ENCODE measurements at regions not wholly inside any gene's neighbourhood (a gene's known extent, or its start where the extent isn't known, plus 50 kb on each side); places are given as distances from the start of the nearest gene placed in this dataset.

DNA sequence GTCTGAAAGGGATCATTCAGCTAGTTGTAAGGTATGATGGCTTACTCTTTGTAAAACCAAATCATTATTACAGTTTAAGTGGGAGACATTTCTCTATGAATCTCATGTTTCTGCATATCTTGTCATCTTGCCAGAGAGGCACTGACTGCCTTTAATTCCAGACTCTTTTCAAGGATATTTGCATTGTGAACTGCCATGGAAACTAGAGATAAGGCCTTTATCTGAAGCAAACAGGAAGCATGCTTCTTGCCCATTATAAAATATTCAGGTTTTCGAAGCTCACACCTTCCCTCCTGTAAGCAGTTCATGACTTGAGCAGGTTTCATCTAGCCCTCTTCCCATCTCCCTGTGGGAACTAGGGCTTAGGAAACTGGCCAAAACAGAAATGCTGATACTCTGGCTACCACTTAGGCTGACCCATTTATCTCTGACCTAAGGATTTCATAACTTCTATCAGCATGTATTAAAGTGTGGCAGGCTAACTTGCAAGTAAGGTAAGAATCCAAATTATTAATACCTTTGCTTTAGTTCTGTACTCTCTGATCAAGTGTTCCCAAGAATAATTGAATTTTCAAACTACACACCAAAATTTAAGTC is 326.6 kb upstream of the ALCAM start:
- Histone ChIP-seq H3K9me3 (no peaks in the 10 kb centered on the region), H3K4me3 (replicated peaks in 1 of 3) (no peak overlapping the region), H3K36me3 (no peaks in the 10 kb centered on the region), H3K27me3 (no peaks in the 10 kb centered on the region), H3K27ac (no peak overlapping the region), H3K4me1 (no peaks in the 10 kb centered on the region)
- WGBS, 2 donors = 72 to 76% methylated on average over 1 of the region's 1 CpG
- intact Hi-C loops (cut with DNase I) = no loop called here
- no peak for DNase-seq
- TF ChIP-seq, protein P1, sequence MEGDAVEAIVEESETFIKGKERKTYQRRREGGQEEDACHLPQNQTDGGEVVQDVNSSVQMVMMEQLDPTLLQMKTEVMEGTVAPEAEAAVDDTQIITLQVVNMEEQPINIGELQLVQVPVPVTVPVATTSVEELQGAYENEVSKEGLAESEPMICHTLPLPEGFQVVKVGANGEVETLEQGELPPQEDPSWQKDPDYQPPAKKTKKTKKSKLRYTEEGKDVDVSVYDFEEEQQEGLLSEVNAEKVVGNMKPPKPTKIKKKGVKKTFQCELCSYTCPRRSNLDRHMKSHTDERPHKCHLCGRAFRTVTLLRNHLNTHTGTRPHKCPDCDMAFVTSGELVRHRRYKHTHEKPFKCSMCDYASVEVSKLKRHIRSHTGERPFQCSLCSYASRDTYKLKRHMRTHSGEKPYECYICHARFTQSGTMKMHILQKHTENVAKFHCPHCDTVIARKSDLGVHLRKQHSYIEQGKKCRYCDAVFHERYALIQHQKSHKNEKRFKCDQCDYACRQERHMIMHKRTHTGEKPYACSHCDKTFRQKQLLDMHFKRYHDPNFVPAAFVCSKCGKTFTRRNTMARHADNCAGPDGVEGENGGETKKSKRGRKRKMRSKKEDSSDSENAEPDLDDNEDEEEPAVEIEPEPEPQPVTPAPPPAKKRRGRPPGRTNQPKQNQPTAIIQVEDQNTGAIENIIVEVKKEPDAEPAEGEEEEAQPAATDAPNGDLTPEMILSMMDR (IDR thresholded peaks at IDR 0.05) = no peak
- no peak for TF ChIP-seq POLR2A (IDR thresholded peaks at IDR 0.05)

DNA sequence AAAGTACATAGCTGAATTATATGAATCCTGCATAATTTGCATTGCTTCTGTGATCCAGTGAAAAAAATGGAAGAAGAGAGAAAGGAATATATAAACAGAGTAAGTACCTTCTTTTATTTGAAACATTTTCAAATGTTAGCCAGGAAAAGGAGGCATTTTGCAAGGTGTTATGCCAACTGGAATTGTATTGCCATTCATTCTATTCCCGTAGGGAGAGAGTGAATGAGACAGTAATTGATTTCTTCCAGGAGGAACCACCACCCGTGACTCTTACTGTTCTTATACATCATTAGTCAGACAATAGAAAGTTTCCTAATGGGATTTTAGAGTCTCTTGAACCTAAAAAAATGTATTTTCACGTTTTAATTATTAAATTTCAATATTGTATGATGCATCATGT is 324.1 kb upstream of the ALCAM start:
- no peaks in the 10 kb centered on the region for H3K36me3 ChIP-seq
- no peak overlapping the region for H3K4me3 ChIP-seq (replicated peaks in 1 of 3)
- intact Hi-C loops (cut with DNase I) = no loop called here
- H3K4me1 ChIP-seq = no peaks in the 10 kb centered on the region
- no peak overlapping the region for H3K27ac ChIP-seq
- 31 to 52% methylated on average over 3 of the region's 3 CpGs for WGBS, 2 donors
- no peak for DNase-seq
- no peaks in the 10 kb centered on the region for H3K9me3 ChIP-seq
- no peak for TF ChIP-seq POLR2A (IDR thresholded peaks at IDR 0.05)
- TF ChIP-seq, protein P1 (IDR thresholded peaks at IDR 0.05) = no peak
- no peaks in the 10 kb centered on the region for H3K27me3 ChIP-seq

DNA sequence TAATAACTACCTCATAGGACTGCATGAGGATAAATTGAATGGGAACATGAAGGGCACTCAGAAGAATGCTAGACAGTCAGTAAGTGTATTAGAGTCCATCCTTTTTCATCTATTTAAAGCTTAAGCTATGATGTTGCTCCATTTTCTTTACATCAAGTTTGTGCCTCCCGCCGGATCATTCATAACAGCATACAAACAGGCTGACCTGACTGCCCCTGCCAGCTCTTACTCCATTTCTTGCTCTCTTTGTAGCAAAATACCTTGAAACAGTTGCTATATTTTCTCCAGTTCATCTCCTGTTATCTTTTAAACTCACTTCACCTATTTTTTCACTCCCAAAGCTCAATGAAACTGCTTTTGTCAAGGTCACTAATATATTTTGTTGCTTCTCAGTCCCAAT is 315.6 kb upstream of the ALCAM start:
- H3K4me3 ChIP-seq (replicated peaks in 1 of 3) = no peak overlapping the region
- no peaks in the 10 kb centered on the region for H3K36me3 ChIP-seq
- no peak for DNase-seq
- WGBS, 2 donors = 93 to 96% methylated on average over 2 of the region's 2 CpGs
- no peaks in the 10 kb centered on the region for H3K27me3 ChIP-seq
- no peak overlapping the region for H3K27ac ChIP-seq
- H3K9me3 ChIP-seq = no peaks in the 10 kb centered on the region
- H3K4me1 ChIP-seq = no peaks in the 10 kb centered on the region
- TF ChIP-seq, protein P1 (IDR thresholded peaks at IDR 0.05) = no peak
- TF ChIP-seq POLR2A (IDR thresholded peaks at IDR 0.05) = no peak
- intact Hi-C loops (cut with DNase I) = no loop called here

DNA sequence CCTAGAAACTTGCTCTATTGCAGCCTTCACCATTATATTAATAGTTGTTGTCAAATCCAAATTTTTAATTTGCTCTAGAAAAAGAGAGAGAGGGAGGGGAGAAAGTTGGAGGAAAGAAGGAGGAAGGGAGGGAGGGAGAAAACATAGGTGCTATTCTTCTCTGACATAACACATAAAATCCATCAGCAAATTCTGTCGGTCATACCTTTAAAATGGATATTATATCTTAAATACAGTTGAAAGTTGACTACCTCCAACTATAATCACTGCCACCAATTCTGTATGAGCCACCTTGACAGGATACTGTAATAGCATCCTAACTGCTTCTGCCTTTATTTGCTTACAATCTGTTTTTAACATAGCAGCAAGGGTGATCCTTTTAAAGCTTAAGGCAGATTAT is 314.7 kb upstream of the ALCAM start:
- H3K36me3 ChIP-seq = no peaks in the 10 kb centered on the region
- H3K4me3 ChIP-seq (replicated peaks in 1 of 3) = no peak overlapping the region
- no peaks in the 10 kb centered on the region for H3K9me3 ChIP-seq
- DNase-seq = no peak
- intact Hi-C loops (cut with DNase I) = no loop called here
- no peak overlapping the region for H3K27ac ChIP-seq
- WGBS, 2 donors = 95 to 100% methylated on average over 1 of the region's 1 CpG
- TF ChIP-seq, protein P1 (IDR thresholded peaks at IDR 0.05) = no peak
- TF ChIP-seq POLR2A (IDR thresholded peaks at IDR 0.05) = no peak
- H3K4me1 ChIP-seq = no peaks in the 10 kb centered on the region
- no peaks in the 10 kb centered on the region for H3K27me3 ChIP-seq

DNA sequence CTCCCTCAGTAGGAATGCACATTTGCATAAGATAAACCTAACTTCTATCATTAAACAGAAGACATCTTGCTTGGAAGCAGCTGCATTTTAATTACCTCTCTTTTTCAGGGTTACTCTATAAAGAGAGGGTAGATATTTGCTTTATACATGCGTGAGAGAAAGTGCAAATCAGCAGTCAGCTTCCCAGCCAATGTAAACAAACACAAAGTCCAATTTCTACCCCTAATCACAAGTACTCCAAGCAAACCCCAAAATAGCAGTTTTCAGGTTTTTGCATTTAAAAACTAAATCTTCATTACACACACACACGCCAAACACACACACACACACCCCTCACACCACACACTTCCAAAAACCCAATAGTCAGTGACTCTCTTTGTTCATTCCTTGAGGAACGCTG is 303.9 kb upstream of the ALCAM start:
- Histone ChIP-seq H3K4me3 (replicated peaks in 1 of 3) (no peak overlapping the region), H3K36me3 (no peaks in the 10 kb centered on the region), H3K4me1 (no peaks in the 10 kb centered on the region), H3K27me3 (no peaks in the 10 kb centered on the region), H3K9me3 (no peaks in the 10 kb centered on the region), H3K27ac (no peak overlapping the region)
- TF ChIP-seq, protein P1 (IDR thresholded peaks at IDR 0.05) = no peak
- no peak for TF ChIP-seq POLR2A (IDR thresholded peaks at IDR 0.05)
- no peak for DNase-seq
- intact Hi-C loops (cut with DNase I) = no loop called here
- 60 to 66% methylated on average over 3 of the region's 3 CpGs for WGBS, 2 donors
